GM12878 (cell line): ENCODE measurements at regions not wholly inside any gene's neighbourhood (a gene's known extent, or its start where the extent isn't known, plus 50 kb on each side); places are given as distances from the start of the nearest gene placed in this dataset.
A peak's percentile ranks its signal among the peaks of the same experiment; 100 is the strongest.

ENCODE experiments used
- ATAC-seq: fragments of 200-7000 bp; cut with Tn5 transposase; 3 replicates; pipeline ENCODE4 v1.9.1; 2020; ENCODE audit warnings: mild to moderate bottlenecking, moderate library complexity
- BruUV-seq: library from RNA; stranded (reverse); fragments of 400-500 nt; replicated peaks from 2 replicates; lab custom pipeline; 2021; lab: Mats Ljungman, UMichigan
- CTCF ChIA-PET: fragments of 300-600 bp; sonication (Branson Sonifier 250); formaldehyde crosslinking; extraction: SDS; loops from one replicate; lab custom pipeline; 2021; ENCODE audit warnings: inconsistent platforms; lab: Yijun Ruan, JAX
- POLR2A ChIA-PET: fragments of 350-600 bp; formaldehyde crosslinking; extraction: SDS; loops from one replicate; lab custom pipeline; 2021; ENCODE audit warnings: inconsistent platforms; lab: Charles Lee
- RAD21 ChIA-PET: fragments of 300-600 bp; sonication (Branson Sonifier 250); formaldehyde crosslinking; loops from one replicate; lab custom pipeline; 2023; ENCODE audit warnings: antibody characterized with exemption; ENCODE audit not compliant: unreplicated experiment; lab: Charles Lee
- SMC1A ChIA-PET: fragments of 300-600 bp; sonication (Branson Sonifier 250); formaldehyde crosslinking; loops from one replicate; lab custom pipeline; 2023; ENCODE audit not compliant: unreplicated experiment, uncharacterized antibody; lab: Charles Lee
- DNase-seq: peaks from one replicate; pipeline ENCODE4 v3.0.0-alpha.2; 2011; ENCODE audit warnings: low read depth, low spot score
- FAIRE-seq: peaks from 3 replicates; lab custom pipeline; 2011; peaks lifted over from hg19 to GRCh38; lab: Jason Lieb, UNC
- H2AFZ ChIP-seq: 2 replicates; pipeline ENCODE4 v1.6.0; 2011; ENCODE audit warnings: low read depth, low read length, control low read depth; ENCODE audit not compliant: control insufficient read depth
- H3K27ac ChIP-seq: 2 replicates; pipeline ENCODE4 v1.5.1; 2011; ENCODE audit warnings: control low read depth; ENCODE audit not compliant: control insufficient read depth, insufficient read depth
- H3K27me3 ChIP-seq, 2 experiments: replicated peaks in 1 of 2; 2 replicates each; pipeline versions ENCODE4 v1.6.0 to v1.6.1; 2011; ENCODE audit warnings: low read length in 1 of 2; ENCODE audit not compliant: control insufficient read depth in 2 of 2, insufficient read depth in 2 of 2
- H3K36me3 ChIP-seq, 2 experiments: 2 replicates each; pipeline ENCODE4 v1.5.1; 2011; ENCODE audit warnings: low read length in 1 of 2; ENCODE audit not compliant: control insufficient read depth in 2 of 2, insufficient read depth in 2 of 2
- H3K4me1 ChIP-seq: 2 replicates; pipeline ENCODE4 v1.6.1; 2011; ENCODE audit warnings: mild to moderate bottlenecking, low read length, moderate library complexity, mixed read lengths; ENCODE audit not compliant: control insufficient read depth, insufficient read depth
- H3K4me2 ChIP-seq: 2 replicates; pipeline ENCODE4 v1.6.0; 2011; ENCODE audit warnings: control low read depth; ENCODE audit not compliant: control insufficient read depth, insufficient read depth
- H3K4me3 ChIP-seq: fragments of 200-600 bp; sonication (generic); 2 replicates; pipeline ENCODE4 v1.5.1; 2016
- H3K79me2 ChIP-seq: 2 replicates; pipeline ENCODE4 v1.6.0; 2011; ENCODE audit warnings: low read length; ENCODE audit not compliant: control insufficient read depth, insufficient read depth
- H3K9ac ChIP-seq: 2 replicates; pipeline ENCODE4 v1.8.0; 2011; ENCODE audit warnings: low read length, control low read depth, mixed read lengths; ENCODE audit not compliant: control insufficient read depth, insufficient read depth
- H3K9me3 ChIP-seq: replicated peaks from 3 replicates; pipeline ENCODE4 v1.5.1; 2011; ENCODE audit warnings: mild to moderate bottlenecking, low read length; ENCODE audit not compliant: control insufficient read depth, insufficient read depth
- H4K20me1 ChIP-seq: 2 replicates; pipeline ENCODE4 v1.6.0; 2011; ENCODE audit not compliant: control insufficient read depth, insufficient read depth
- GABPA ChIP-seq: IDR thresholded peaks from 2 replicates; pipeline ENCODE4 v1.6.1; 2014; ENCODE audit warnings: antibody characterized with exemption, low read depth, mild to moderate bottlenecking, inconsistent platforms
- HDAC6 ChIP-seq: fragments of 200-600 bp; sonication (generic); IDR thresholded peaks from one replicate; pipeline ENCODE4 v1.8.0; 2017; ENCODE audit warnings: antibody characterized with exemption; ENCODE audit not compliant: unreplicated experiment
- RCOR1 ChIP-seq: conservative IDR thresholded peaks from 2 replicates; pipeline ENCODE4 v1.6.1; 2012; ENCODE audit warnings: low read depth, low read length, improper control_type of control experiment
- RUNX3 ChIP-seq: IDR thresholded peaks from 2 replicates; pipeline ENCODE4 v1.6.1; 2012; ENCODE audit warnings: low read length, inconsistent platforms
- ZSCAN29 ChIP-seq: fragments of 450-650 bp; IDR thresholded peaks from 2 replicates; pipeline ENCODE4 v1.6.1; 2017; ENCODE audit warnings: mild to moderate bottlenecking, moderate library complexity
- WGBS: methylation state at CpG from one replicate; pipeline ENCODE4 v1.1.6; 2016; ENCODE audit warnings: low lambda C conversion rate; ENCODE audit not compliant: insufficient replicate concordance, insufficient coverage; ENCODE audit errors: missing lambda C conversion rate; 5-methylcytosine and 5-hydroxymethylcytosine counted together
- in situ Hi-C: fragments of 300-500 bp; cut with MboI; formaldehyde crosslinking; loops from 9 replicates; pipeline ENCODE4 v1.14.3; 2018; ENCODE audit warnings: mixed read lengths
- intact Hi-C: fragments of 100-400 bp; cut with micrococcal nuclease; formaldehyde crosslinking; loops from one replicate; pipeline ENCODE4 v1.14.2; 2022; ENCODE audit not compliant: unreplicated experiment
- TF ChIP-seq, protein P1 (sequence below), 3 experiments: IDR thresholded peaks in 2 of 3; conservative IDR thresholded peaks in 1 of 3; 2 replicates each; pipeline ENCODE4 v1.5.1; 2011; ENCODE audit warnings: low read depth in 3 of 3, low read length in 3 of 3, mild to moderate bottlenecking in 3 of 3, control low read depth in 2 of 3, moderate library complexity in 2 of 3, inconsistent platforms in 1 of 3, mixed read lengths in 1 of 3; ENCODE audit not compliant: control insufficient read depth in 2 of 3, insufficient read depth in 1 of 3; ENCODE audit errors: extremely low read depth in 1 of 3

DNA sequence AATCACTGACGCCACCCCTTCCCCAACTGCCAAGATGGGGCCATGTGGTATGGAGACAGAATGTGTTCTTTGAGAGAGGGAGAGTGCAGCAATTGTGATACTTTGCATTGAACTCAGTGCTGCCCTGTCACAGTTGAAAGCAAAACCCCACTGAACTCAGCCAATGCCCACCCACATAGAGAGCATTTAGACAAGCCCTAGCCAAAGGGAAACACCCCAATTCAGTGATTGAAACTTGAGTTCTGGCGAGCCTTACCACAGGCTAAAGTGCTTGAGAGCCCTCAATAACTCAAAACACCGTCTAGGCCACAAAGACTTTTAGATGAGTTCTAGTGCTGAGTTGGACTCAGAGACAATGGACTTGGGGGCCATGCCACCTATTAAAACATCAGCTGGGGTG, 751.9 kb upstream of the POT1 start:
- DNase-seq (no peak), FAIRE-seq (no peak), ATAC-seq (peak; percentile 79)
- no peak overlapping the region for H3K4me2 ChIP-seq
- CTCF ChIA-PET, result no interaction called here
- RAD21 ChIA-PET, result no interaction called here
- H3K79me2 ChIP-seq, result no peaks in the 10 kb centered on the region
- no peaks in the 10 kb centered on the region for H3K36me3 ChIP-seq
- in situ Hi-C loops (no loop called here), intact Hi-C loops (no loop called here)
- no peaks in the 10 kb centered on the region for H3K27me3 ChIP-seq
- no peaks in the 10 kb centered on the region for H3K4me1 ChIP-seq
- no peak overlapping the region for H3K9ac ChIP-seq
- no TSS peak for BruUV-seq
- POLR2A ChIA-PET, result no interaction called here
- H4K20me1 ChIP-seq, result no peaks in the 10 kb centered on the region
- H2AFZ ChIP-seq, result no peak overlapping the region
- TF ChIP-seq RUNX3 (peak; percentile 72; the same call in 1 of the 2 replicates), GABPA (no peak), RCOR1 (no peak), ZSCAN29 (no peak)
- TF ChIP-seq, protein P1, sequence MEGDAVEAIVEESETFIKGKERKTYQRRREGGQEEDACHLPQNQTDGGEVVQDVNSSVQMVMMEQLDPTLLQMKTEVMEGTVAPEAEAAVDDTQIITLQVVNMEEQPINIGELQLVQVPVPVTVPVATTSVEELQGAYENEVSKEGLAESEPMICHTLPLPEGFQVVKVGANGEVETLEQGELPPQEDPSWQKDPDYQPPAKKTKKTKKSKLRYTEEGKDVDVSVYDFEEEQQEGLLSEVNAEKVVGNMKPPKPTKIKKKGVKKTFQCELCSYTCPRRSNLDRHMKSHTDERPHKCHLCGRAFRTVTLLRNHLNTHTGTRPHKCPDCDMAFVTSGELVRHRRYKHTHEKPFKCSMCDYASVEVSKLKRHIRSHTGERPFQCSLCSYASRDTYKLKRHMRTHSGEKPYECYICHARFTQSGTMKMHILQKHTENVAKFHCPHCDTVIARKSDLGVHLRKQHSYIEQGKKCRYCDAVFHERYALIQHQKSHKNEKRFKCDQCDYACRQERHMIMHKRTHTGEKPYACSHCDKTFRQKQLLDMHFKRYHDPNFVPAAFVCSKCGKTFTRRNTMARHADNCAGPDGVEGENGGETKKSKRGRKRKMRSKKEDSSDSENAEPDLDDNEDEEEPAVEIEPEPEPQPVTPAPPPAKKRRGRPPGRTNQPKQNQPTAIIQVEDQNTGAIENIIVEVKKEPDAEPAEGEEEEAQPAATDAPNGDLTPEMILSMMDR (IDR thresholded peaks at IDR 0.05 in 2 of 3, conservative IDR thresholded peaks at IDR 0.05 in 1 of 3; ENCODE audit: control insufficient read depth in 2 of 3, extremely low read depth in 1 of 3, insufficient read depth in 1 of 3, low read depth in 3 of 3, low read length in 3 of 3), result no peak
- SMC1A ChIA-PET, result interaction anchor here (1.3 kb wide), 1 partner anchor 9 kb away, joined by 4 read pairs; no protein-coding TSS in a partner anchor
- no peak overlapping the region for H3K4me3 ChIP-seq
- no peaks in the 10 kb centered on the region for H3K9me3 ChIP-seq
- 0% methylated on average over 3 of the region's 3 CpGs for WGBS
- no peak overlapping the region for H3K27ac ChIP-seq

DNA sequence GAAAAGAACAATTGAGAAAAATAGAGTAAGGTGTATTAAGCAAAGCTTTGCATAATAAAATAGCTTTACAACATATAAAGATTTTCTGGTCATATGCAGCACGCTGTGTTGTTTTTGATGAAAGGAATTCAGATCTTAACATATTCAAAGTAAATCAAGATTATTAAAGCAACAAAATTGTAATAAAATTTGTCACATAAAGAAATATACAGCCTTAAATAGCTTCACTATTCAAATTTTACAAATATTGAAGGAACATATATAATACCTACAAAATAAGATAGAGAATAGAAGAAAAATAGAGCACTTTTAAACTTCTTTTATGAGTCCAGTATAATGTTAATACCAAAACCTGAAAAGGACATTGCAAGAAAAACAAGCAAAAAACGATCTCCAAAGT, 749.1 kb upstream of the POT1 start:
- SMC1A ChIA-PET, result interaction anchor here (0.6 to 1.4 kb wide), 3 partner anchors 14 to 630 kb away, joined by 3 read pairs; no protein-coding TSS in a partner anchor
- H4K20me1 ChIP-seq, result no peaks in the 10 kb centered on the region
- ATAC-seq, result no peak
- no peak overlapping the region for H3K4me2 ChIP-seq
- BruUV-seq, result no TSS peak
- POLR2A ChIA-PET, result no interaction called here
- H3K4me1 ChIP-seq, result no peaks in the 10 kb centered on the region
- TF ChIP-seq RCOR1 (no peak), HDAC6 (no peak)
- H3K27me3 ChIP-seq, result no peaks in the 10 kb centered on the region
- WGBS, result 41% methylated on average over 2 of the region's 2 CpGs
- intact Hi-C loops (no loop called here), in situ Hi-C loops (no loop called here)
- H3K36me3 ChIP-seq, result no peaks in the 10 kb centered on the region
- H3K9ac ChIP-seq, result no peak overlapping the region
- H3K9me3 ChIP-seq, result no peaks in the 10 kb centered on the region
- H2AFZ ChIP-seq, result no peak overlapping the region
- H3K79me2 ChIP-seq, result no peaks in the 10 kb centered on the region
- CTCF ChIA-PET, result no interaction called here
- FAIRE-seq, result no peak
- DNase-seq, result no peak
- no peak overlapping the region for H3K4me3 ChIP-seq
- RAD21 ChIA-PET, result no interaction called here
- no peak overlapping the region for H3K27ac ChIP-seq
